Right lung (tissue), 2 donors: ENCODE measurements at regions not wholly inside any gene's neighbourhood (a gene's known extent, or its start where the extent isn't known, plus 50 kb on each side); places are given as distances from the start of the nearest gene placed in this dataset.

Experiments
- DNase-seq, 2 donors: peaks; one replicate each; pipeline ENCODE4 v3.0.0-alpha.2; 2013

DNA sequence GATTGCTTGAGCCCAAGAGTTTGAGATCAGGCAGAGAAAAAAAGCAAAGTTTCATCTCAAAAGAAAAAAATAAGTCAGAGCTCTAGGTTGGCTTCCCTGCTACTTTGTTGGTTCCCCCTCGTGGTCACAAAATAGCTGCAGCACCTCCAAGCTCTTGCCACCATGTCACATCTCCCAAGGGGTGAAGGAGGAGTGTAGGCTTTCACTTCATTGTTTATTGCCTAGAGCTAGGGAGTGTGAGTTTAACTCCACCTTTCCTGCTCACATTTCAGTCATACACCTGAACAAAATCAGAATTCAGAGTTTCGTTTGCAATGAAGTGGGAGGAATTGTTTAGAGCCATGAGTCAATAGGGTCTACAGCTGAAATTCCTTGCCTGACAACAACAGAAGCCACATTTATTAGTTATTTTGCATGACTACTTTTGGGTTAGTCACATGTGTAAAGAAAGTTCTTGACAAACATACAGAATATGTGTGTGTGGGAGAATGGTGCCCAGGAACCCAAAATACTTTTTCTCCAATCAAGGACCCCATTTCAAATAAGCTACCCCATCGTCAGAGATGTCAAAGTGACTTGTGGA lies 56.2 kb upstream of the UFL1 start:
- DNase-seq = no peak

DNA sequence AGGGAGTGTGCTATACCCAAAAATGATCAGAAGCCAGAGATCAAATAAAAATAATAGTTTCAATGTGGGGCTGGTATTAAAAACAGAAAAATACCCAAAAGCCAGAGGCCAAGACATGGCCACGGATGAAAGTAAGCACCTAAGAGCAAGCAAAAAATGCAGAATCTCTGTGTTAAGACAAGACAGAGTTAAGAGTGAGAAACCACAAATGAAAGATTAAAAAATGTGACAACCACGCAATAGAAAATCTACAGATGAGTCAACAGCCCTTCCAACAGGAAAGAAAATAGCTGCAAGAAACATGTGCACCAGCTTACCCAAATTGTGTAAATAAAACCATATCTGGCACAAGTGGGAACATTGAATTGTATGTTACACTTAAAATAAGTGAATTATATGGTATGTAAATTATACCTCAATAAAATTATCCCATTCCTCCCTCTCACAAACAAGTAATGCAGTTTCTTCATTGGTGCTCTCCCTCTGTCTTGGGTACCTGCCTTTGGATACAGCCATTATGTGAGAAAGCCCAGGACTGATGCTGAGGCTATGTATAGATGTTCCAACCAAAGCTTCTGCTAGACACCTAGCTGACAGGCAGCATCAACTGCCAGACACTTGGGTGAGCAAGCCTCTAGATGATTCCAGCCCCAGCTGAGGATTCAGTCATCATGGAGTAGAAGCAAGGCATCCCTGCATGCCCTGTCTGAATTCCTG lies 55.3 kb upstream of the UFL1 start:
- no peak for DNase-seq

DNA sequence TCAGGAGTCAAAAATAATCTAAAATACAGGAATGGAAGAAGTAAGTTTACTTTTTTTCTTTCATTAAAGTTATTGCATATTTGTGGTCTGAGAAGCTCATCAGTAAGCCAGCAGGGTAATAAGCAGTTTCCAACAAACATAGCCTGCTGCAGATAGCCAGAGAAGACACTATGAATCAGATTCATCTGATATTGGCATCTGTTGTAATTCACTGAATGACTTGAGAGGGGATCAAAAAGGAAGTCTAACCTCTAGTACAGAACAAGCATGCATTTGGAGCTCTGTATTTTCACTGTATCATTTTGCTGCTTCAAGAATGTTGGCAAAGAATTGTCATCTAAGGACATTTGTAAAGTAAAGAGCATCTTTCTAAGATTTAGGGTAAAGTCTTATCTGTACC lies 53.8 kb upstream of the UFL1 start:
- DNase-seq = no peak

DNA sequence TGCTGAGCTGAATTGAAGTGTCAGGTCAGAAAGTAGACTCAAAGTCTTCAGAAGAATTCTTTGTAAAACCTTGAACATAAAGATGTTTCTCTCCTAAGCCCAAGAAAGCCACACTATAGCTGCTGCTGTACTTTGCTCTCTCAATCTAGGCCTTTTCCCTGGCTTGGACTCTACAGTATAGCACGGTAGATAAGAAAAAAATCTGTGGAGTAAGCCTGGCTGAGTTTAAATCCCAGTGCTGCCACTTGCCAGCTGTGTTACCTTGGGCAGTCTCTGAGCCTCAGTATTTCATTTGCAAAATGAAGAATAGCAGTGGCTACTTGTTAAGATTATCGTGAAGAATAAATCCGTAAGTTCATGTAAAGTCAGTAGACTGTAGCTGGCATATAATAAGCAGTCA lies 53.3 kb upstream of the UFL1 start:
- no peak for DNase-seq

DNA sequence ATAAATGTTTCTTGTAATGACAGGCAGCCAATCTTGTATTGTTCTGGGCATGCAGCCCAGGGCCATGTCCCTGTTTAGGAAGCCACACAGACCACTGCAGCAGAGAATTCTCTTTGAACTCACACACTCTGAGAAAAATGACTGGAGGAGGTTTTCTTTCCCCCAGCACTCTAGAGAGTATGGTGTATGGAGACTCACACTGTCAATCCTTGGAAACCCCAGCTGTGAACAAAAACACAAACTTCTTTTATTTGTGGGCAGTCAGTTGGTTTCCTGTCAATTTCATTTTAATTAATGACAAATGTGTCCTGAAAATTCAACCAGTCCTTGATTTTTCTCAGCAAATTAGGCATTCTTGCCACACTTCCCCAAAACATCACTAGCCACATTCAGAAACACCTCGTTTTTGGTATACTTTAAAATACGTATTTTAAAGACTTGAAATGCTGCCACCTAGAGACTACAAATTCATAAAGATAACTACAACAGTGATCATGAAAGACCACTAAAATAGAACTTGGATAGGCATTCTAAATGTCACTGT lies 52.9 kb upstream of the UFL1 start:
- DNase-seq = no peak

DNA sequence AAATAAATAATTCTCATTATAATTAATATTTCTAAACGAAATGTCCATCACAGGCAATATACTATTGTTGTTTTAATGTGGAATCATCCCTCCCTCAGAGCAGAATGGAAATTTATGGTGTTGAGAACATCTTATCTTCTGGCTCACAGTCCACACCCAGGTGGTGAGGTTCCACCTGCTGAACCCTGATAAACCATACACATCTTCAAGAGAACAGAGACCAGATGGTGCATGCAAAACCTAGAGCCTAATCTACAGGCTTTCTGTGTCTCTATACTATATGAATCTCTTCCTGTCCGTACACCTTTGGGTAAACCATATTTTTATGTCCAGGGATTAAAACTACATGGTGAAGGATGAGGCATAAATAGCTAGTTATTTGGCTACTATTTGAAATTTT lies 52.3 kb upstream of the UFL1 start:
- DNase-seq = no peak

DNA sequence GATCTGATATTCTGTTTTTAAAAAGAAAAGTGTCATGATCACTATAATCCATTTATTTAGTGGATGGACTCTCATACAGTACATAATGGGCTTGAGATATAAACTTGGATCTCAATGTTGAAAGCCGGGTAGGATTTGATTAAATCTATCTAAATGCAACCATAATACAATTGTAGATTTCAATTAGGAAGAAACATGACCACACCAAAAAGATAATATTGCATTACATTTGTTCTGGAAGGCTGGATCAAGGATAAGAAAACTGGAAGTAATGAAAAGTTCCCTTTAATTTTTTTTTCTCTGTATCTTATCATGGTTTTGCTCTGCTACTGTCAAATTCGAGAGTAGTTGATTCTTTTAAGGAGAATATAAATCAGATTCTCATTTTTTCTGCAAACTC lies 51.3 kb upstream of the UFL1 start:
- DNase-seq = no peak
